GM19324 (cell line): ENCODE measurements at regions not wholly inside any gene's neighbourhood (a gene's known extent, or its start where the extent isn't known, plus 50 kb on each side); places are given as distances from the start of the nearest gene placed in this dataset.
A peak's percentile ranks its signal among the peaks of the same experiment; 100 is the strongest.
"Not testable (repeated sequence)": the region's sequence is repeated elsewhere in the genome, so short reads cannot be mapped to it uniquely, and the experiment has no call there.

Experiments
- ATAC-seq: cut with Tn5 transposase; IDR thresholded peaks from one replicate; pipeline ENCODE4 v1.9.1; 2021; ENCODE audit warnings: mild to moderate bottlenecking, moderate library complexity; ENCODE audit not compliant: unreplicated experiment, low FRiP score

GRCh38 chr1:99062192-99062591, 57.5 kb upstream of the PLPPR5 start:
- ATAC-seq: no peak

GRCh38 chr1:99069146-99069545, 64.5 kb upstream of the PLPPR5 start:
- ATAC-seq: no peak

GRCh38 chr1:99078529-99078928, 73.9 kb upstream of the PLPPR5 start:
- not testable (repeated sequence) for ATAC-seq

- ATAC-seq: no peak
Observed at GRCh38 chr1:99082366-99082765, 77.7 kb upstream of the PLPPR5 start.

GRCh38 chr1:99083338-99083737, 78.7 kb upstream of the PLPPR5 start:
- no peak for ATAC-seq

GRCh38 chr1:99084562-99084961, 79.9 kb upstream of the PLPPR5 start:
- ATAC-seq: peak; percentile 80

- no peak for ATAC-seq
Observed at GRCh38 chr1:99086057-99086456, 81.4 kb upstream of the PLPPR5 start.

GRCh38 chr1:99098589-99098988, 93.9 kb upstream of the PLPPR5 start:
- ATAC-seq: no peak

GRCh38 chr1:99106274-99106673, 101.6 kb upstream of the PLPPR5 start:
- ATAC-seq: no peak

- no peak for ATAC-seq
Observed at GRCh38 chr1:99107680-99108079, 103.0 kb upstream of the PLPPR5 start.

GRCh38 chr1:99110140-99111041, 105.7 kb upstream of the PLPPR5 start:
- no peak for ATAC-seq

- ATAC-seq: no peak
Observed at GRCh38 chr1:99115231-99115630, 110.6 kb upstream of the PLPPR5 start.

- ATAC-seq: no peak
Observed at GRCh38 chr1:99119188-99119587, 114.5 kb upstream of the PLPPR5 start.

GRCh38 chr1:99122039-99122438, 117.4 kb upstream of the PLPPR5 start:
- no peak for ATAC-seq

GRCh38 chr1:99123936-99124335, 119.3 kb upstream of the PLPPR5 start:
- ATAC-seq: no peak

- no peak for ATAC-seq
Observed at GRCh38 chr1:99131546-99131945, 126.9 kb upstream of the PLPPR5 start.

- no peak for ATAC-seq
Observed at GRCh38 chr1:99133756-99134500, 129.3 kb upstream of the PLPPR5 start.

- ATAC-seq: no peak
Observed at GRCh38 chr1:99137554-99138206, 126.6 kb upstream of the PLPPR4 start.

- ATAC-seq: no peak
Observed at GRCh38 chr1:99139876-99140275, 124.4 kb upstream of the PLPPR4 start.

GRCh38 chr1:99146129-99146848, 118.0 kb upstream of the PLPPR4 start:
- no peak for ATAC-seq

GRCh38 chr1:99149952-99150351, 114.3 kb upstream of the PLPPR4 start:
- no peak for ATAC-seq
